Urinary bladder (tissue), 3 donors: ENCODE measurements at regions not wholly inside any gene's neighbourhood (a gene's known extent, or its start where the extent isn't known, plus 50 kb on each side); places are given as distances from the start of the nearest gene placed in this dataset.

Experiments
- DNase-seq: peaks from one replicate; pipeline ENCODE4 v3.0.0-alpha.2; 2015; ENCODE audit errors: extremely low spot score
- H3K27ac ChIP-seq: one replicate; pipeline ENCODE4 v1.5.1; 2013; ENCODE audit warnings: low read depth, mild to moderate bottlenecking, moderate library complexity
- H3K36me3 ChIP-seq: one replicate; pipeline ENCODE4 v1.6.1; 2013; ENCODE audit warnings: mild to moderate bottlenecking, moderate library complexity; ENCODE audit not compliant: insufficient read depth
- H3K4me1 ChIP-seq: one replicate; pipeline ENCODE4 v1.6.1; 2013; ENCODE audit warnings: mild to moderate bottlenecking, moderate library complexity; ENCODE audit not compliant: insufficient read depth
- H3K4me3 ChIP-seq: one replicate; pipeline ENCODE4 v1.5.1; 2013; ENCODE audit warnings: low read depth, low read length
- WGBS: extraction: QIAGEN DNeasy Blood & Tissue Kit; methylation state at CpG from one replicate; pipeline ENCODE4 v1.1.7; 2013; 5-methylcytosine and 5-hydroxymethylcytosine counted together
- donor health status: healthy with polysubstance abuse.
- donor health status: healthy.

- no peak for DNase-seq
- Histone ChIP-seq H3K4me3 (no peak overlapping the region), H3K27ac (no peak overlapping the region), H3K36me3 (no peaks in the 10 kb centered on the region), H3K4me1 (no peaks in the 10 kb centered on the region)
- WGBS, result 94% methylated on average over 4 of the region's 4 CpGs
Measured at GRCh38 chr21:38937286-38937790, 131.6 kb downstream of the ETS2 start.

GRCh38 chr21:38936240-38936639, 130.5 kb downstream of the ETS2 start:
- DNase-seq, result no peak
- H3K27ac ChIP-seq, result no peak overlapping the region
- H3K36me3 ChIP-seq, result no peaks in the 10 kb centered on the region
- WGBS, result 73% methylated on average over 4 of the region's 4 CpGs
- no peaks in the 10 kb centered on the region for H3K4me1 ChIP-seq
- H3K4me3 ChIP-seq, result no peak overlapping the region

GRCh38 chr21:38933731-38934130, 128.0 kb downstream of the ETS2 start:
- Histone ChIP-seq H3K36me3 (no peaks in the 10 kb centered on the region), H3K4me3 (no peak overlapping the region), H3K27ac (no peak overlapping the region), H3K4me1 (no peaks in the 10 kb centered on the region)
- no peak for DNase-seq
- 91% methylated on average over 10 of the region's 10 CpGs for WGBS

GRCh38 chr21:38931291-38931690, 125.6 kb downstream of the ETS2 start:
- no peaks in the 10 kb centered on the region for H3K4me1 ChIP-seq
- DNase-seq, result no peak
- WGBS, result 93% methylated on average over 3 of the region's 3 CpGs
- H3K27ac ChIP-seq, result no peak overlapping the region
- no peaks in the 10 kb centered on the region for H3K36me3 ChIP-seq
- H3K4me3 ChIP-seq, result no peak overlapping the region

- no peak overlapping the region for H3K4me3 ChIP-seq
- H3K27ac ChIP-seq, result no peak overlapping the region
- H3K4me1 ChIP-seq, result no peaks in the 10 kb centered on the region
- no peaks in the 10 kb centered on the region for H3K36me3 ChIP-seq
- 49% methylated on average over 3 of the region's 3 CpGs for WGBS
- DNase-seq, result no peak
Measured at GRCh38 chr21:38930853-38931252, 125.1 kb downstream of the ETS2 start.

- 76% methylated on average over 2 of the region's 2 CpGs for WGBS
- no peaks in the 10 kb centered on the region for H3K4me1 ChIP-seq
- no peak overlapping the region for H3K27ac ChIP-seq
- no peak for DNase-seq
- no peak overlapping the region for H3K4me3 ChIP-seq
- no peaks in the 10 kb centered on the region for H3K36me3 ChIP-seq
Measured at GRCh38 chr21:38930066-38930465, 124.3 kb downstream of the ETS2 start.

- H3K36me3 ChIP-seq, result no peaks in the 10 kb centered on the region
- 95% methylated on average over 1 of the region's 1 CpG for WGBS
- H3K27ac ChIP-seq, result no peak overlapping the region
- no peak for DNase-seq
- no peak overlapping the region for H3K4me3 ChIP-seq
- H3K4me1 ChIP-seq, result no peaks in the 10 kb centered on the region
Measured at GRCh38 chr21:38929652-38930051, 123.9 kb downstream of the ETS2 start.

GRCh38 chr21:38929142-38929541, 123.4 kb downstream of the ETS2 start:
- no peak overlapping the region for H3K4me3 ChIP-seq
- WGBS, result 97% methylated on average over 1 of the region's 1 CpG
- no peak for DNase-seq
- H3K27ac ChIP-seq, result no peak overlapping the region
- no peaks in the 10 kb centered on the region for H3K4me1 ChIP-seq
- H3K36me3 ChIP-seq, result no peaks in the 10 kb centered on the region

- no peak for DNase-seq
- Histone ChIP-seq H3K4me1 (peaks cover 2% of the 10 kb centered on the region), H3K4me3 (no peak overlapping the region), H3K27ac (no peak overlapping the region), H3K36me3 (no peaks in the 10 kb centered on the region)
- 96% methylated on average over 3 of the region's 3 CpGs for WGBS
Measured at GRCh38 chr21:38927776-38928175, 122.0 kb downstream of the ETS2 start.

- Histone ChIP-seq H3K27ac (peak overlapping the region; percentile 56), H3K36me3 (no peaks in the 10 kb centered on the region), H3K4me1 (peaks cover 2% of the 10 kb centered on the region), H3K4me3 (peak overlapping the region; percentile 22)
- no peak for DNase-seq
- 3% methylated on average over 7 of the region's 7 CpGs for WGBS
Measured at GRCh38 chr21:38925923-38926322, 120.2 kb downstream of the ETS2 start.

- WGBS, result 42% methylated on average over 3 of the region's 3 CpGs
Measured at GRCh38 chr21:38925478-38925877, 119.7 kb downstream of the ETS2 start.

GRCh38 chr21:38924954-38925353, 119.2 kb downstream of the ETS2 start:
- Histone ChIP-seq H3K4me1 (peaks cover 2% of the 10 kb centered on the region), H3K4me3 (no peak overlapping the region), H3K36me3 (no peaks in the 10 kb centered on the region), H3K27ac (no peak overlapping the region)
- DNase-seq, result no peak
- 96% methylated on average over 5 of the region's 5 CpGs for WGBS

More at GRCh38 chr21:38925478-38925877, 119.7 kb downstream of the ETS2 start:
- Histone ChIP-seq H3K36me3 (no peaks in the 10 kb centered on the region), H3K27ac (peak overlapping the region; percentile 55), H3K4me3 (no peak overlapping the region), H3K4me1 (peaks cover 2% of the 10 kb centered on the region)
- DNase-seq, result no peak

- 87% methylated on average over 4 of the region's 4 CpGs for WGBS
- H3K4me1 ChIP-seq, result peaks cover 2% of the 10 kb centered on the region
- no peak overlapping the region for H3K4me3 ChIP-seq
- no peaks in the 10 kb centered on the region for H3K36me3 ChIP-seq
- no peak for DNase-seq
- no peak overlapping the region for H3K27ac ChIP-seq
Measured at GRCh38 chr21:38923429-38923828, 117.7 kb downstream of the ETS2 start.

- Histone ChIP-seq H3K4me3 (no peak overlapping the region), H3K27ac (no peak overlapping the region), H3K36me3 (no peaks in the 10 kb centered on the region), H3K4me1 (peaks cover 2% of the 10 kb centered on the region)
- 92% methylated on average over 6 of the region's 6 CpGs for WGBS
- no peak for DNase-seq
Measured at GRCh38 chr21:38922474-38923235, 116.9 kb downstream of the ETS2 start.
